Uterus (tissue), 3 donors: ENCODE measurements at regions not wholly inside any gene's neighbourhood (a gene's known extent, or its start where the extent isn't known, plus 50 kb on each side); places are given as distances from the start of the nearest gene placed in this dataset.
"Not testable (repeated sequence)": the region's sequence is repeated elsewhere in the genome, so short reads cannot be mapped to it uniquely, and the experiment has no call there.

Source experiments
- DNase-seq, 2 donors: peaks; one replicate each; pipeline ENCODE4 v3.0.0-alpha.2; 2019 to 2020
- H3K27ac ChIP-seq, 2 donors: fragments of 200-600 bp; sonication (generic); 1 replicate in 1 of 2; 2 replicates in 1 of 2; pipeline ENCODE4 v1.5.1; 2016 to 2018
- H3K27me3 ChIP-seq, 2 donors: fragments of 200-600 bp; sonication (generic); one replicate each; pipeline ENCODE4 v1.5.1; 2018 to 2019; ENCODE audit warnings: control low read depth in 1 of 2
- H3K36me3 ChIP-seq, 2 donors: fragments of 200-600 bp; sonication (generic); one replicate each; pipeline ENCODE4 v1.5.1; 2019; ENCODE audit warnings: control low read depth in 1 of 2
- H3K4me1 ChIP-seq, 2 donors: fragments of 200-600 bp; sonication (generic); one replicate each; pipeline ENCODE4 v1.5.1; 2018 to 2019; ENCODE audit warnings: control low read depth in 1 of 2
- H3K4me3 ChIP-seq, 2 donors: fragments of 200-600 bp; sonication (generic); 1 replicate in 1 of 2; 2 replicates in 1 of 2; pipeline ENCODE4 v1.5.1; 2018 to 2019; ENCODE audit warnings: mild to moderate bottlenecking in 1 of 2
- H3K9me3 ChIP-seq, 2 donors: fragments of 200-600 bp; sonication (generic); one replicate each; pipeline ENCODE4 v1.5.1; 2019; ENCODE audit warnings: control low read depth in 1 of 2
- intact Hi-C: fragments of 100-400 bp; cut with DNase I; formaldehyde crosslinking; loops from one replicate; pipeline ENCODE4 v1.15.1; 2023; ENCODE audit warnings: low total_unique reads
- donor health status: DM: yes; HTN: yes; CAD: no.

GRCh38 chr1:146656356-146657060 is 281.6 kb upstream of the NBPF12 start:
- H3K9me3 ChIP-seq, H3K4me1 ChIP-seq, H3K27me3 ChIP-seq, intact Hi-C loops, H3K4me3 ChIP-seq, DNase-seq, H3K36me3 ChIP-seq, H3K27ac ChIP-seq: not testable (repeated sequence)

- intact Hi-C loops, H3K4me3 ChIP-seq, H3K4me1 ChIP-seq: not testable (repeated sequence)
Observed at GRCh38 chr1:146654763-146655162, 283.4 kb upstream of the NBPF12 start.

GRCh38 chr1:146645978-146646604 is 292.0 kb upstream of the NBPF12 start:
- DNase-seq, H3K9me3 ChIP-seq, intact Hi-C loops, H3K4me3 ChIP-seq, H3K27me3 ChIP-seq, H3K27ac ChIP-seq, H3K4me1 ChIP-seq, H3K36me3 ChIP-seq: not testable (repeated sequence)

More at GRCh38 chr1:146654763-146655162, 283.4 kb upstream of the NBPF12 start:
- H3K27me3 ChIP-seq, H3K27ac ChIP-seq, DNase-seq, H3K9me3 ChIP-seq, H3K36me3 ChIP-seq: not testable (repeated sequence)

GRCh38 chr1:146641534-146641933 is 296.6 kb upstream of the NBPF12 start:
- H3K27me3 ChIP-seq, H3K36me3 ChIP-seq, H3K27ac ChIP-seq, DNase-seq, intact Hi-C loops, H3K4me1 ChIP-seq, H3K9me3 ChIP-seq, H3K4me3 ChIP-seq: not testable (repeated sequence)

GRCh38 chr1:146640671-146641070 is 297.5 kb upstream of the NBPF12 start:
- intact Hi-C loops: not testable (repeated sequence)

GRCh38 chr1:146630302-146630701 is 307.8 kb upstream of the NBPF12 start:
- H3K4me3 ChIP-seq, intact Hi-C loops: not testable (repeated sequence)

More at GRCh38 chr1:146640671-146641070, 297.5 kb upstream of the NBPF12 start:
- H3K27me3 ChIP-seq, H3K4me3 ChIP-seq, DNase-seq, H3K36me3 ChIP-seq, H3K9me3 ChIP-seq, H3K27ac ChIP-seq, H3K4me1 ChIP-seq: not testable (repeated sequence)

GRCh38 chr1:146618582-146618981 is 319.5 kb upstream of the NBPF12 start:
- intact Hi-C loops, DNase-seq, H3K36me3 ChIP-seq, H3K4me1 ChIP-seq, H3K4me3 ChIP-seq, H3K27ac ChIP-seq, H3K9me3 ChIP-seq, H3K27me3 ChIP-seq: not testable (repeated sequence)

More at GRCh38 chr1:146630302-146630701, 307.8 kb upstream of the NBPF12 start:
- not testable (repeated sequence) for H3K4me1 ChIP-seq, H3K27ac ChIP-seq, DNase-seq, H3K27me3 ChIP-seq, H3K36me3 ChIP-seq, H3K9me3 ChIP-seq

GRCh38 chr1:146604681-146605080 is 333.4 kb upstream of the NBPF12 start:
- H3K27me3 ChIP-seq, intact Hi-C loops, H3K27ac ChIP-seq, DNase-seq, H3K9me3 ChIP-seq, H3K36me3 ChIP-seq, H3K4me3 ChIP-seq, H3K4me1 ChIP-seq: not testable (repeated sequence)

GRCh38 chr1:146600720-146601307 is 337.3 kb upstream of the NBPF12 start:
- DNase-seq, H3K27me3 ChIP-seq, H3K27ac ChIP-seq, H3K9me3 ChIP-seq, H3K36me3 ChIP-seq, H3K4me1 ChIP-seq, H3K4me3 ChIP-seq, intact Hi-C loops: not testable (repeated sequence)

GRCh38 chr1:146599906-146600305 is 338.2 kb upstream of the NBPF12 start:
- H3K4me1 ChIP-seq, H3K9me3 ChIP-seq, DNase-seq, H3K27ac ChIP-seq, H3K27me3 ChIP-seq, intact Hi-C loops, H3K36me3 ChIP-seq, H3K4me3 ChIP-seq: not testable (repeated sequence)

- H3K27me3 ChIP-seq, H3K4me1 ChIP-seq, H3K9me3 ChIP-seq, H3K36me3 ChIP-seq, H3K27ac ChIP-seq, intact Hi-C loops, DNase-seq, H3K4me3 ChIP-seq: not testable (repeated sequence)
Observed at GRCh38 chr1:146581229-146581628, 352.4 kb upstream of the NOTCH2NLA start.

GRCh38 chr1:146567541-146567940 is 338.7 kb upstream of the NOTCH2NLA start:
- H3K36me3 ChIP-seq, H3K27me3 ChIP-seq, DNase-seq, H3K4me3 ChIP-seq, H3K4me1 ChIP-seq, H3K9me3 ChIP-seq, intact Hi-C loops, H3K27ac ChIP-seq: not testable (repeated sequence)

- H3K4me1 ChIP-seq, intact Hi-C loops, H3K9me3 ChIP-seq, H3K27me3 ChIP-seq, H3K4me3 ChIP-seq, DNase-seq, H3K27ac ChIP-seq, H3K36me3 ChIP-seq: not testable (repeated sequence)
Observed at GRCh38 chr1:146558032-146558431, 329.2 kb upstream of the NOTCH2NLA start.
